ENCODE measurements at regions not wholly inside any gene's neighbourhood (a gene's known extent, or its start where the extent isn't known, plus 50 kb on each side); places are given as distances from the start of the nearest gene placed in this dataset.

- H3K18ac ChIP-seq (ENCODE audit: extremely low read depth, low read length), result no peak overlapping the region
- no peak overlapping the region for H2BK20ac ChIP-seq (ENCODE audit: low read length)
- H3K9ac ChIP-seq (replicated peaks in 1 of 4; ENCODE audit: extremely low read depth in 1 of 4, low read depth in 3 of 4, low read length in 3 of 4), result no peak overlapping the region
- H3K23me2 ChIP-seq (ENCODE audit: low read depth, low read length), result no peaks in the 10 kb centered on the region
- POLR2A ChIA-PET (ENCODE audit: partially characterized antibody), result no interaction called here
- no peaks in the 10 kb centered on the region for H3K36me3 ChIP-seq (ENCODE audit: control insufficient read depth in 2 of 4, insufficient read depth in 4 of 4, low read length in 3 of 4)
- H3K4me1 ChIP-seq (replicated peaks in 1 of 4; ENCODE audit: control insufficient read depth in 3 of 4, insufficient read depth in 4 of 4, low read length in 3 of 4), result no peaks in the 10 kb centered on the region
- no peak overlapping the region for H3K23ac ChIP-seq (ENCODE audit: insufficient read length)
- FAIRE-seq (no peak), DNase-seq (ENCODE audit: low read depth in 1 of 2, low spot score in 2 of 2) (no peak)
- no peak overlapping the region for H4K5ac ChIP-seq (ENCODE audit: insufficient read length, low read depth, low read length)
- H3K27me3 ChIP-seq (replicated peaks in 1 of 4; ENCODE audit: control insufficient read depth in 3 of 4, extremely low read depth in 1 of 4, insufficient read depth in 3 of 4, low read length in 3 of 4), result no peaks in the 10 kb centered on the region
- H4K91ac ChIP-seq (replicated peaks; ENCODE audit: insufficient read length, low read length), result no peak overlapping the region
- no peak overlapping the region for H2BK120ac ChIP-seq (replicated peaks; ENCODE audit: low read depth, low read length)
- no peak overlapping the region for H3K56ac ChIP-seq (replicated peaks; ENCODE audit: insufficient read length, low read depth, low read length)
- no peak overlapping the region for H3K4me3 ChIP-seq (ENCODE audit: extremely low read depth in 1 of 4, insufficient read depth in 2 of 4, low read depth in 3 of 4, low read length in 4 of 4)
- H3K4ac ChIP-seq (replicated peaks; ENCODE audit: insufficient read length, low read depth, low read length), result no peak overlapping the region
- no peak overlapping the region for H2AK5ac ChIP-seq (ENCODE audit: low read depth, low read length)
- H4K20me1 ChIP-seq (replicated peaks in 1 of 2; ENCODE audit: control insufficient read depth in 1 of 2, insufficient read depth in 2 of 2, low read length in 2 of 2), result no peaks in the 10 kb centered on the region
- H2BK15ac ChIP-seq (ENCODE audit: low read length), result no peak overlapping the region
- no peak overlapping the region for H3K4me2 ChIP-seq (ENCODE audit: insufficient read depth in 1 of 2, low read depth in 2 of 2, low read length in 2 of 2)
- H2AFZ ChIP-seq (ENCODE audit: low read length), result 0 out of 2 replicates have a peak overlapping the region, but pooled peaks have one; percentile 22
- H3K79me1 ChIP-seq (ENCODE audit: low read depth, low read length), result no peaks in the 10 kb centered on the region
- H3K79me2 ChIP-seq (ENCODE audit: control insufficient read depth in 1 of 2, insufficient read depth in 2 of 2, low read length in 2 of 2), result no peaks in the 10 kb centered on the region
- 97% methylated on average over 3 of the region's 3 CpGs; no CpG with 5 or more reads in 1 of the 2 experiments for WGBS, 2 experiments (ENCODE audit: extremely low coverage in 1 of 2, insufficient coverage in 1 of 2, insufficient read length in 1 of 2, insufficient replicate concordance in 2 of 2, low coverage in 1 of 2, low lambda C conversion rate in 2 of 2, missing lambda C conversion rate in 1 of 2)
- H3K27ac ChIP-seq (ENCODE audit: low read depth, low read length), result no peak overlapping the region
- H3K9me3 ChIP-seq (ENCODE audit: insufficient read depth in 2 of 2, low read depth in 1 of 2, low read length in 1 of 2), result no peaks in the 10 kb centered on the region
- no peak overlapping the region for H4K8ac ChIP-seq (ENCODE audit: extremely low read depth, insufficient read depth, low read length)
- H2BK12ac ChIP-seq (ENCODE audit: low read depth, low read length), result no peak overlapping the region
- no peak overlapping the region for H2BK5ac ChIP-seq (ENCODE audit: low read depth, low read length)
- no peak overlapping the region for H3K14ac ChIP-seq (ENCODE audit: insufficient read length)
- CTCF ChIA-PET (ENCODE audit: partially characterized antibody), result no interaction called here
- TF ChIP-seq TEAD4 (IDR thresholded peaks at IDR 0.05; ENCODE audit: low read depth, low read length), result no peak
- TF ChIP-seq, protein P1, sequence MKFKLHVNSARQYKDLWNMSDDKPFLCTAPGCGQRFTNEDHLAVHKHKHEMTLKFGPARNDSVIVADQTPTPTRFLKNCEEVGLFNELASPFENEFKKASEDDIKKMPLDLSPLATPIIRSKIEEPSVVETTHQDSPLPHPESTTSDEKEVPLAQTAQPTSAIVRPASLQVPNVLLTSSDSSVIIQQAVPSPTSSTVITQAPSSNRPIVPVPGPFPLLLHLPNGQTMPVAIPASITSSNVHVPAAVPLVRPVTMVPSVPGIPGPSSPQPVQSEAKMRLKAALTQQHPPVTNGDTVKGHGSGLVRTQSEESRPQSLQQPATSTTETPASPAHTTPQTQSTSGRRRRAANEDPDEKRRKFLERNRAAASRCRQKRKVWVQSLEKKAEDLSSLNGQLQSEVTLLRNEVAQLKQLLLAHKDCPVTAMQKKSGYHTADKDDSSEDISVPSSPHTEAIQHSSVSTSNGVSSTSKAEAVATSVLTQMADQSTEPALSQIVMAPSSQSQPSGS (IDR thresholded peaks at IDR 0.05; ENCODE audit: low read length), result no peak
- TF ChIP-seq YY1 (IDR thresholded peaks at IDR 0.05; ENCODE audit: low read depth, low read length), result no peak
- no peak for TF ChIP-seq CHD1 (IDR thresholded peaks at IDR 0.05; ENCODE audit: low read depth, low read length)
- TF ChIP-seq PHF8 (conservative IDR thresholded peaks at IDR 0.05; ENCODE audit: low read depth, low read length), result no peak
- no peak for TF ChIP-seq SAP30 (IDR thresholded peaks at IDR 0.05; ENCODE audit: insufficient read depth, insufficient replicate concordance, low read length)
- no peak for TF ChIP-seq SP2 (IDR thresholded peaks at IDR 0.05; ENCODE audit: low read length)
- no peak for TF ChIP-seq GTF2F1 (IDR thresholded peaks at IDR 0.05; ENCODE audit: borderline replicate concordance, low read depth, low read length)
- no peak for TF ChIP-seq E2F6 (IDR thresholded peaks at IDR 0.05)
- TF ChIP-seq RFX5 (IDR thresholded peaks at IDR 0.05; ENCODE audit: borderline replicate concordance, low read depth, low read length), result no peak
- no peak for TF ChIP-seq TAF1 (IDR thresholded peaks at IDR 0.05; ENCODE audit: low read depth, low read length)
- TF ChIP-seq EZH2 (IDR thresholded peaks at IDR 0.05; ENCODE audit: low read depth, low read length, severe bottlenecking), result no peak
- TF ChIP-seq KDM4A (IDR thresholded peaks at IDR 0.05; ENCODE audit: low read depth, low read length, severe bottlenecking), result no peak
These were observed 469.5 kb downstream of the POM121L12 start for GRCh38 chr7:53504914-53505313.

All from H1 (cell line).